Hepatocyte (in vitro differentiated cells): ENCODE measurements at regions not wholly inside any gene's neighbourhood (a gene's known extent, or its start where the extent isn't known, plus 50 kb on each side); places are given as distances from the start of the nearest gene placed in this dataset.

ENCODE experiments used
- DNase-seq: peaks from one replicate; pipeline ENCODE4 v3.0.0-alpha.2; 2016; ENCODE audit warnings: low spot score
- H2AFZ ChIP-seq: fragments of 200-600 bp; sonication (generic); 2 replicates; pipeline ENCODE4 v1.6.0; 2016; ENCODE audit warnings: antibody characterized with exemption, mild to moderate bottlenecking
- H3K27ac ChIP-seq: fragments of 200-600 bp; sonication (generic); 2 replicates; pipeline ENCODE4 v1.5.1; 2016; ENCODE audit warnings: mild to moderate bottlenecking
- H3K27me3 ChIP-seq: fragments of 200-600 bp; sonication (generic); 2 replicates; pipeline ENCODE4 v1.6.1; 2016
- H3K36me3 ChIP-seq: fragments of 200-600 bp; sonication (generic); replicated peaks from 2 replicates; pipeline ENCODE4 v1.5.1; 2016; ENCODE audit warnings: low read depth; ENCODE audit not compliant: insufficient read depth
- H3K4me1 ChIP-seq: fragments of 200-600 bp; sonication (generic); 2 replicates; pipeline ENCODE4 v1.5.1; 2016; ENCODE audit warnings: mild to moderate bottlenecking, moderate library complexity; ENCODE audit not compliant: insufficient read depth
- H3K4me2 ChIP-seq: fragments of 200-600 bp; sonication (generic); 2 replicates; pipeline ENCODE4 v1.6.0; 2016
- H3K4me3 ChIP-seq: fragments of 200-600 bp; sonication (generic); 2 replicates; pipeline ENCODE4 v1.5.1; 2016; ENCODE audit warnings: mild to moderate bottlenecking
- H3K79me2 ChIP-seq: fragments of 200-600 bp; sonication (generic); 2 replicates; pipeline ENCODE4 v1.6.0; 2017; ENCODE audit warnings: mild to moderate bottlenecking
- H3K9me2 ChIP-seq: fragments of 200-600 bp; sonication (generic); replicated peaks from 2 replicates; pipeline ENCODE4 v1.6.0; 2017; ENCODE audit warnings: mild to moderate bottlenecking; ENCODE audit not compliant: insufficient read depth
- H3K9me3 ChIP-seq: fragments of 200-600 bp; sonication (generic); 2 replicates; pipeline ENCODE4 v1.5.1; 2016; ENCODE audit warnings: low read depth, mild to moderate bottlenecking
- H4K20me1 ChIP-seq: fragments of 200-600 bp; sonication (generic); 2 replicates; pipeline ENCODE4 v1.6.0; 2016; ENCODE audit warnings: mild to moderate bottlenecking; ENCODE audit not compliant: insufficient read depth, poor library complexity, severe bottlenecking
- EZH2 ChIP-seq: fragments of 200-600 bp; sonication (generic); IDR thresholded peaks from 2 replicates; pipeline ENCODE4 v1.6.1; 2016; ENCODE audit warnings: antibody characterized with exemption, mild to moderate bottlenecking, borderline replicate concordance
- EZH2phosphoT487 ChIP-seq: fragments of 200-600 bp; sonication (generic); IDR thresholded peaks from one replicate; pipeline ENCODE4 v1.6.1; 2018; ENCODE audit warnings: antibody characterized with exemption, mild to moderate bottlenecking, low read depth, moderate library complexity; ENCODE audit not compliant: unreplicated experiment, severe bottlenecking
- whole genome bisulfite sequencing: methylation state at CpG from one replicate; pipeline ENCODE4 v1.1.6; 2016; ENCODE audit warnings: low lambda C conversion rate; ENCODE audit errors: missing lambda C conversion rate; 5-methylcytosine and 5-hydroxymethylcytosine counted together
- TF ChIP-seq, protein P1 (sequence below): fragments of 200-600 bp; sonication (generic); IDR thresholded peaks from 2 replicates; pipeline ENCODE4 v1.5.1; 2016; ENCODE audit warnings: antibody characterized with exemption, mild to moderate bottlenecking; ENCODE audit not compliant: poor library complexity

- no peak overlapping the region for H3K27ac ChIP-seq
- H3K4me3 ChIP-seq = no peak overlapping the region
- no peak overlapping the region for H2AFZ ChIP-seq
These were observed 387.0 kb downstream of the TLR4 start for GRCh38 chr9:118091226-118091625.

GRCh38 chr9:118091711-118092500 lies 387.7 kb downstream of the TLR4 start:
- no peak overlapping the region for H3K27ac ChIP-seq
- H3K36me3 ChIP-seq = no peaks in the 10 kb centered on the region
- H3K9me2 ChIP-seq = no peaks in the 10 kb centered on the region
- H3K79me2 ChIP-seq = no peaks in the 10 kb centered on the region
- TF ChIP-seq EZH2phosphoT487 (no peak), EZH2 (no peak)
- TF ChIP-seq, protein P1, sequence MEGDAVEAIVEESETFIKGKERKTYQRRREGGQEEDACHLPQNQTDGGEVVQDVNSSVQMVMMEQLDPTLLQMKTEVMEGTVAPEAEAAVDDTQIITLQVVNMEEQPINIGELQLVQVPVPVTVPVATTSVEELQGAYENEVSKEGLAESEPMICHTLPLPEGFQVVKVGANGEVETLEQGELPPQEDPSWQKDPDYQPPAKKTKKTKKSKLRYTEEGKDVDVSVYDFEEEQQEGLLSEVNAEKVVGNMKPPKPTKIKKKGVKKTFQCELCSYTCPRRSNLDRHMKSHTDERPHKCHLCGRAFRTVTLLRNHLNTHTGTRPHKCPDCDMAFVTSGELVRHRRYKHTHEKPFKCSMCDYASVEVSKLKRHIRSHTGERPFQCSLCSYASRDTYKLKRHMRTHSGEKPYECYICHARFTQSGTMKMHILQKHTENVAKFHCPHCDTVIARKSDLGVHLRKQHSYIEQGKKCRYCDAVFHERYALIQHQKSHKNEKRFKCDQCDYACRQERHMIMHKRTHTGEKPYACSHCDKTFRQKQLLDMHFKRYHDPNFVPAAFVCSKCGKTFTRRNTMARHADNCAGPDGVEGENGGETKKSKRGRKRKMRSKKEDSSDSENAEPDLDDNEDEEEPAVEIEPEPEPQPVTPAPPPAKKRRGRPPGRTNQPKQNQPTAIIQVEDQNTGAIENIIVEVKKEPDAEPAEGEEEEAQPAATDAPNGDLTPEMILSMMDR = no peak
- H4K20me1 ChIP-seq = no peaks in the 10 kb centered on the region
- H3K4me2 ChIP-seq = no peak overlapping the region
- 84% methylated on average over 8 of the region's 8 CpGs for WGBS
- no peak overlapping the region for H2AFZ ChIP-seq
- H3K4me1 ChIP-seq = no peaks in the 10 kb centered on the region
- no peaks in the 10 kb centered on the region for H3K9me3 ChIP-seq
- no peak for DNase-seq
- H3K4me3 ChIP-seq = no peak overlapping the region
- H3K27me3 ChIP-seq = no peaks in the 10 kb centered on the region

More at GRCh38 chr9:118091226-118091625, 387.0 kb downstream of the TLR4 start:
- TF ChIP-seq, protein P1 = no peak
- no peaks in the 10 kb centered on the region for H3K9me2 ChIP-seq
- H3K36me3 ChIP-seq = no peaks in the 10 kb centered on the region
- 79% methylated on average over 2 of the region's 2 CpGs for WGBS
- no peak overlapping the region for H3K4me2 ChIP-seq
- no peaks in the 10 kb centered on the region for H3K9me3 ChIP-seq
- no peak for DNase-seq
- H4K20me1 ChIP-seq = no peaks in the 10 kb centered on the region
- H3K27me3 ChIP-seq = no peaks in the 10 kb centered on the region
- H3K4me1 ChIP-seq = no peaks in the 10 kb centered on the region
- H3K79me2 ChIP-seq = no peaks in the 10 kb centered on the region

DNA sequence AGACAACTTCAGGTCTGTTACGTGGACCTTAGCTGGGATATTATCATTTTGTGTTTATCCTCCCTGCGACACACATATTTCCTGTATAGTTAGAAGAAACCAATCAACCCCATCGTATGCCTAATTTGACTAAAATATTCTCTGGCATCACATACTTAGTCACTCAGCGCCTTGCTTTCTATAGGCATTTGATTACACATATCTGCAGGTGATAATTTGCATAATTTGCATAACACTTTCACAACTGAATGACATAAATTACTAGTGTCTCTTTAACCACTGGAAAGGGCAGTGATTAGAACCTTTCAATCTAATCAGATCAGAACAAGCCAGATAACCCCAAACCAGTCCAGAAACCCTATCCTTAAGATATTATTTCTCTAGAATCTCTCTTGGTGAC lies 390.2 kb downstream of the TLR4 start:
- TF ChIP-seq EZH2phosphoT487 (no peak), EZH2 (no peak)
- TF ChIP-seq, protein P1 = no peak
- no peaks in the 10 kb centered on the region for H3K9me2 ChIP-seq
- H4K20me1 ChIP-seq = no peaks in the 10 kb centered on the region
- no peak overlapping the region for H3K27ac ChIP-seq
- no peaks in the 10 kb centered on the region for H3K36me3 ChIP-seq
- no peak for DNase-seq
- H3K9me3 ChIP-seq = no peaks in the 10 kb centered on the region
- H3K4me2 ChIP-seq = no peak overlapping the region
- no peak overlapping the region for H2AFZ ChIP-seq
- WGBS = 89% methylated on average over 4 of the region's 4 CpGs
- no peaks in the 10 kb centered on the region for H3K79me2 ChIP-seq
- no peak overlapping the region for H3K4me3 ChIP-seq
- H3K27me3 ChIP-seq = no peaks in the 10 kb centered on the region
- H3K4me1 ChIP-seq = no peaks in the 10 kb centered on the region
